ENCODE measurements at regions not wholly inside any gene's neighbourhood (a gene's known extent, or its start where the extent isn't known, plus 50 kb on each side); places are given as distances from the start of the nearest gene placed in this dataset.
"Not testable (repeated sequence)": the region's sequence is repeated elsewhere in the genome, so short reads cannot be mapped to it uniquely, and the experiment has no call there.

- H3K27me3 ChIP-seq (ENCODE audit: insufficient read depth, low read length) = no peaks in the 10 kb centered on the region
- no peak overlapping the region for H3K27ac ChIP-seq (ENCODE audit: low read depth, low read length)
- no peak overlapping the region for H3K4me3 ChIP-seq (ENCODE audit: low read length)
- H3K4me1 ChIP-seq (ENCODE audit: insufficient read depth, low read length) = no peaks in the 10 kb centered on the region
- no peaks in the 10 kb centered on the region for H3K9me3 ChIP-seq (ENCODE audit: insufficient read depth, low read depth, low read length)
- 85% methylated on average over 12 of the region's 12 CpGs for WGBS
- H3K9ac ChIP-seq (ENCODE audit: low read depth, low read length) = no peak overlapping the region
- no peaks in the 10 kb centered on the region for H3K36me3 ChIP-seq (ENCODE audit: insufficient read depth, low read length)
Observed at GRCh38 chr2:138897274-138897673, 117.1 kb upstream of the NXPH2 start.

- H3K9ac ChIP-seq (ENCODE audit: low read depth, low read length) = no peak overlapping the region
- no peak overlapping the region for H3K4me3 ChIP-seq (ENCODE audit: low read length)
- H3K36me3 ChIP-seq (ENCODE audit: insufficient read depth, low read length) = no peaks in the 10 kb centered on the region
- H3K27ac ChIP-seq (ENCODE audit: low read depth, low read length) = no peak overlapping the region
- H3K27me3 ChIP-seq (ENCODE audit: insufficient read depth, low read length) = no peaks in the 10 kb centered on the region
- WGBS = 82% methylated on average over 2 of the region's 3 CpGs
- no peaks in the 10 kb centered on the region for H3K9me3 ChIP-seq (ENCODE audit: insufficient read depth, low read depth, low read length)
- H3K4me1 ChIP-seq (ENCODE audit: insufficient read depth, low read length) = no peaks in the 10 kb centered on the region
Observed at GRCh38 chr2:138893746-138894145, 113.6 kb upstream of the NXPH2 start.

GRCh38 chr2:138881126-138881525 is 100.9 kb upstream of the NXPH2 start:
- WGBS = 88% methylated on average over 1 of the region's 1 CpG
- Histone ChIP-seq H3K9me3 (ENCODE audit: insufficient read depth, low read depth, low read length) (no peaks in the 10 kb centered on the region), H3K4me3 (ENCODE audit: low read length) (no peak overlapping the region), H3K36me3 (ENCODE audit: insufficient read depth, low read length) (no peaks in the 10 kb centered on the region), H3K27ac (ENCODE audit: low read depth, low read length) (no peak overlapping the region), H3K4me1 (ENCODE audit: insufficient read depth, low read length) (no peaks in the 10 kb centered on the region), H3K27me3 (ENCODE audit: insufficient read depth, low read length) (no peaks in the 10 kb centered on the region), H3K9ac (ENCODE audit: low read depth, low read length) (no peak overlapping the region)

- Histone ChIP-seq H3K9me3 (ENCODE audit: insufficient read depth, low read depth, low read length) (no peaks in the 10 kb centered on the region), H3K36me3 (ENCODE audit: insufficient read depth, low read length) (no peaks in the 10 kb centered on the region), H3K4me3 (ENCODE audit: low read length) (no peak overlapping the region), H3K27me3 (ENCODE audit: insufficient read depth, low read length) (no peaks in the 10 kb centered on the region), H3K9ac (ENCODE audit: low read depth, low read length) (no peak overlapping the region), H3K4me1 (ENCODE audit: insufficient read depth, low read length) (no peaks in the 10 kb centered on the region), H3K27ac (ENCODE audit: low read depth, low read length) (no peak overlapping the region)
- WGBS = 94% methylated on average over 2 of the region's 2 CpGs
Observed at GRCh38 chr2:138879931-138880330, 99.7 kb upstream of the NXPH2 start.

- H3K27ac ChIP-seq (ENCODE audit: low read depth, low read length) = no peak overlapping the region
- H3K4me3 ChIP-seq (ENCODE audit: low read length) = no peak overlapping the region
- 88% methylated on average over 3 of the region's 3 CpGs for whole genome bisulfite sequencing
- H3K4me1 ChIP-seq (ENCODE audit: insufficient read depth, low read length) = no peaks in the 10 kb centered on the region
- H3K36me3 ChIP-seq (ENCODE audit: insufficient read depth, low read length) = no peaks in the 10 kb centered on the region
- H3K9ac ChIP-seq (ENCODE audit: low read depth, low read length) = no peak overlapping the region
- no peaks in the 10 kb centered on the region for H3K27me3 ChIP-seq (ENCODE audit: insufficient read depth, low read length)
- H3K9me3 ChIP-seq (ENCODE audit: insufficient read depth, low read depth, low read length) = no peaks in the 10 kb centered on the region
Observed at GRCh38 chr2:138877421-138877820, 97.2 kb upstream of the NXPH2 start.

GRCh38 chr2:138874251-138874650 is 94.1 kb upstream of the NXPH2 start:
- Histone ChIP-seq H3K36me3 (ENCODE audit: insufficient read depth, low read length) (no peaks in the 10 kb centered on the region), H3K4me1 (ENCODE audit: insufficient read depth, low read length) (no peaks in the 10 kb centered on the region)
- WGBS = no CpG with 5 or more reads among the region's 1 CpG

GRCh38 chr2:138872116-138872515 is 91.9 kb upstream of the NXPH2 start:
- not testable (repeated sequence) for H3K9me3 ChIP-seq (ENCODE audit: insufficient read depth, low read depth, low read length); H3K4me3 ChIP-seq (ENCODE audit: low read length); H3K36me3 ChIP-seq (ENCODE audit: insufficient read depth, low read length); H3K4me1 ChIP-seq (ENCODE audit: insufficient read depth, low read length); H3K9ac ChIP-seq (ENCODE audit: low read depth, low read length); H3K27ac ChIP-seq (ENCODE audit: low read depth, low read length); H3K27me3 ChIP-seq (ENCODE audit: insufficient read depth, low read length)
- WGBS = 89% methylated on average over 3 of the region's 10 CpGs

More at GRCh38 chr2:138874251-138874650, 94.1 kb upstream of the NXPH2 start:
- Histone ChIP-seq H3K9ac (ENCODE audit: low read depth, low read length) (no peak overlapping the region), H3K27ac (ENCODE audit: low read depth, low read length) (no peak overlapping the region), H3K9me3 (ENCODE audit: insufficient read depth, low read depth, low read length) (no peaks in the 10 kb centered on the region), H3K4me3 (ENCODE audit: low read length) (no peak overlapping the region), H3K27me3 (ENCODE audit: insufficient read depth, low read length) (no peaks in the 10 kb centered on the region)

GRCh38 chr2:138871312-138871711 is 91.1 kb upstream of the NXPH2 start:
- H3K9me3 ChIP-seq (ENCODE audit: insufficient read depth, low read depth, low read length) = no peaks in the 10 kb centered on the region
- WGBS = 100% methylated on average over 1 of the region's 1 CpG
- no peak overlapping the region for H3K27ac ChIP-seq (ENCODE audit: low read depth, low read length)
- H3K27me3 ChIP-seq (ENCODE audit: insufficient read depth, low read length) = no peaks in the 10 kb centered on the region
- H3K4me1 ChIP-seq (ENCODE audit: insufficient read depth, low read length) = no peaks in the 10 kb centered on the region
- H3K36me3 ChIP-seq (ENCODE audit: insufficient read depth, low read length) = no peaks in the 10 kb centered on the region
- no peak overlapping the region for H3K4me3 ChIP-seq (ENCODE audit: low read length)
- no peak overlapping the region for H3K9ac ChIP-seq (ENCODE audit: low read depth, low read length)

- Histone ChIP-seq H3K27me3 (ENCODE audit: insufficient read depth, low read length) (no peaks in the 10 kb centered on the region), H3K27ac (ENCODE audit: low read depth, low read length) (no peak overlapping the region)
- 100% methylated on average over 1 of the region's 1 CpG for WGBS
Observed at GRCh38 chr2:138867341-138867740, 87.2 kb upstream of the NXPH2 start.

GRCh38 chr2:138866797-138867196 is 86.6 kb upstream of the NXPH2 start:
- H3K9ac ChIP-seq (ENCODE audit: low read depth, low read length) = no peak overlapping the region
- no peak overlapping the region for H3K4me3 ChIP-seq (ENCODE audit: low read length)
- no peaks in the 10 kb centered on the region for H3K4me1 ChIP-seq (ENCODE audit: insufficient read depth, low read length)
- H3K27me3 ChIP-seq (ENCODE audit: insufficient read depth, low read length) = no peaks in the 10 kb centered on the region
- no peaks in the 10 kb centered on the region for H3K36me3 ChIP-seq (ENCODE audit: insufficient read depth, low read length)
- no peaks in the 10 kb centered on the region for H3K9me3 ChIP-seq (ENCODE audit: insufficient read depth, low read depth, low read length)
- H3K27ac ChIP-seq (ENCODE audit: low read depth, low read length) = no peak overlapping the region

More at GRCh38 chr2:138867341-138867740, 87.2 kb upstream of the NXPH2 start:
- H3K9ac ChIP-seq (ENCODE audit: low read depth, low read length) = no peak overlapping the region
- no peaks in the 10 kb centered on the region for H3K4me1 ChIP-seq (ENCODE audit: insufficient read depth, low read length)
- no peaks in the 10 kb centered on the region for H3K36me3 ChIP-seq (ENCODE audit: insufficient read depth, low read length)
- H3K4me3 ChIP-seq (ENCODE audit: low read length) = no peak overlapping the region
- no peaks in the 10 kb centered on the region for H3K9me3 ChIP-seq (ENCODE audit: insufficient read depth, low read depth, low read length)

- Histone ChIP-seq H3K4me3 (ENCODE audit: low read length) (no peak overlapping the region), H3K36me3 (ENCODE audit: insufficient read depth, low read length) (no peaks in the 10 kb centered on the region), H3K9me3 (ENCODE audit: insufficient read depth, low read depth, low read length) (no peaks in the 10 kb centered on the region), H3K27me3 (ENCODE audit: insufficient read depth, low read length) (no peaks in the 10 kb centered on the region), H3K27ac (ENCODE audit: low read depth, low read length) (no peak overlapping the region), H3K4me1 (ENCODE audit: insufficient read depth, low read length) (no peaks in the 10 kb centered on the region), H3K9ac (ENCODE audit: low read depth, low read length) (no peak overlapping the region)
- WGBS = 90% methylated on average over 1 of the region's 3 CpGs
Observed at GRCh38 chr2:138853761-138854160, 73.6 kb upstream of the NXPH2 start.

GRCh38 chr2:138853296-138853695 is 73.1 kb upstream of the NXPH2 start:
- Histone ChIP-seq H3K9me3 (ENCODE audit: insufficient read depth, low read depth, low read length) (no peaks in the 10 kb centered on the region), H3K27ac (ENCODE audit: low read depth, low read length) (no peak overlapping the region), H3K4me1 (ENCODE audit: insufficient read depth, low read length) (no peaks in the 10 kb centered on the region), H3K4me3 (ENCODE audit: low read length) (no peak overlapping the region), H3K27me3 (ENCODE audit: insufficient read depth, low read length) (no peaks in the 10 kb centered on the region), H3K36me3 (ENCODE audit: insufficient read depth, low read length) (no peaks in the 10 kb centered on the region), H3K9ac (ENCODE audit: low read depth, low read length) (no peak overlapping the region)
- 86% methylated on average over 1 of the region's 1 CpG for WGBS

Measured in HUES64 (cell line).